Gastroesophageal sphincter (tissue), 4 donors: ENCODE measurements at regions not wholly inside any gene's neighbourhood (a gene's known extent, or its start where the extent isn't known, plus 50 kb on each side); places are given as distances from the start of the nearest gene placed in this dataset.

Experiments
- ATAC-seq: fragments of 150-250 bp; one replicate; pipeline ENCODE4 v1.9.1; 2016; ENCODE audit warnings: mild to moderate bottlenecking, moderate library complexity
- H3K27ac ChIP-seq, 4 donors: fragments of 200-600 bp; sonication (generic) in 3 of 4; 1 replicate in 3 of 4; 2 replicates in 1 of 4; pipeline ENCODE4 v1.5.1; 2016 to 2019
- H3K27me3 ChIP-seq: fragments of 200-600 bp; sonication (generic); one replicate; pipeline ENCODE4 v1.5.1; 2019
- H3K36me3 ChIP-seq, 2 donors: fragments of 200-600 bp; sonication (generic); one replicate each; pipeline ENCODE4 v1.5.1; 2019; ENCODE audit warnings: control low read depth in 1 of 2
- H3K4me1 ChIP-seq, 3 donors: fragments of 200-600 bp; sonication (generic); 1 replicate in 2 of 3; 2 replicates in 1 of 3; pipeline ENCODE4 v1.5.1; 2016 to 2019; ENCODE audit warnings: control low read depth in 2 of 3
- H3K4me3 ChIP-seq, 2 donors: fragments of 200-600 bp; sonication (generic); one replicate each; pipeline ENCODE4 v1.5.1; 2019; ENCODE audit warnings: mild to moderate bottlenecking in 1 of 2, moderate library complexity in 1 of 2
- H3K9me3 ChIP-seq, 3 donors: fragments of 200-600 bp; sonication (generic); one replicate each; pipeline ENCODE4 v1.5.1; 2017 to 2019; ENCODE audit warnings: control low read depth in 2 of 3
- CTCF ChIP-seq, 4 experiments: fragments of 200-600 bp in 2 of 4; fragments of 450-650 bp in 2 of 4; sonication (generic) in 1 of 4; IDR thresholded peaks; one replicate each; pipeline ENCODE4 v1.5.1; 2017 to 2019; ENCODE audit warnings: antibody characterized with exemption in 4 of 4, mild to moderate bottlenecking in 2 of 4, moderate library complexity in 2 of 4
- EP300 ChIP-seq: sonication (generic); formaldehyde crosslinking; IDR thresholded peaks from one replicate; pipeline ENCODE4 v1.6.1; 2017; ENCODE audit warnings: antibody characterized with exemption, mild to moderate bottlenecking
- POLR2A ChIP-seq, 2 donors: fragments of 450-650 bp; IDR thresholded peaks; one replicate each; pipeline ENCODE4 v1.6.1; 2017; ENCODE audit warnings: antibody characterized with exemption in 2 of 2, mild to moderate bottlenecking in 2 of 2, moderate library complexity in 1 of 2
- POLR2AphosphoS5 ChIP-seq: sonication (generic); formaldehyde crosslinking; IDR thresholded peaks from one replicate; pipeline ENCODE4 v1.6.1; 2017; ENCODE audit warnings: antibody characterized with exemption
- WGBS, 2 donors: methylation state at CpG; one replicate each; pipeline ENCODE4 v1.1.5; 2018; ENCODE audit warnings: low coverage in 1 of 2; 5-methylcytosine and 5-hydroxymethylcytosine counted together

- Histone ChIP-seq H3K4me1 (no peaks in the 10 kb centered on the region), H3K27me3 (no peaks in the 10 kb centered on the region), H3K9me3 (peaks cover 0 to 4% (median 0%) of the 10 kb centered on the region in 3 donors), H3K27ac (no peak overlapping the region), H3K4me3 (no peak overlapping the region), H3K36me3 (no peaks in the 10 kb centered on the region)
- ATAC-seq: no peak
- TF ChIP-seq POLR2A (IDR thresholded peaks at IDR 0.05) (no peak), CTCF (IDR thresholded peaks at IDR 0.05) (no peak), POLR2AphosphoS5 (no peak), EP300 (no peak)
Observed at GRCh38 chr3:43218156-43218555, 68.2 kb upstream of the SNRK start.

- H3K4me3 ChIP-seq: no peak overlapping the region
- no peaks in the 10 kb centered on the region for H3K4me1 ChIP-seq
- TF ChIP-seq POLR2A (IDR thresholded peaks at IDR 0.05): no peak
- TF ChIP-seq CTCF (IDR thresholded peaks at IDR 0.05): no peak
- no peak for TF ChIP-seq POLR2AphosphoS5
- TF ChIP-seq EP300: no peak
- H3K27ac ChIP-seq: no peak overlapping the region
- H3K36me3 ChIP-seq: no peaks in the 10 kb centered on the region
- no peak for ATAC-seq
- WGBS, 2 donors: 64 to 89% methylated on average over 3 to 4 of the region's 4 CpGs
- H3K27me3 ChIP-seq: no peaks in the 10 kb centered on the region
- H3K9me3 ChIP-seq: no peaks in the 10 kb centered on the region
Observed at GRCh38 chr3:43217633-43218032, 68.7 kb upstream of the SNRK start.

GRCh38 chr3:43217206-43217605 lies 69.1 kb upstream of the SNRK start:
- 89 to 90% methylated on average over 2 to 3 of the region's 3 CpGs for WGBS, 2 donors
- H3K4me3 ChIP-seq: no peak overlapping the region
- no peaks in the 10 kb centered on the region for H3K36me3 ChIP-seq
- TF ChIP-seq EP300 (no peak), CTCF (IDR thresholded peaks at IDR 0.05) (no peak), POLR2AphosphoS5 (no peak), POLR2A (IDR thresholded peaks at IDR 0.05) (no peak)
- no peaks in the 10 kb centered on the region for H3K9me3 ChIP-seq
- no peak for ATAC-seq
- no peaks in the 10 kb centered on the region for H3K4me1 ChIP-seq
- no peaks in the 10 kb centered on the region for H3K27me3 ChIP-seq
- H3K27ac ChIP-seq: no peak overlapping the region

GRCh38 chr3:43215663-43216275 lies 70.6 kb upstream of the SNRK start:
- H3K36me3 ChIP-seq: no peaks in the 10 kb centered on the region
- H3K27ac ChIP-seq: no peak overlapping the region
- WGBS, 2 donors: 86 to 91% methylated on average over 2 to 3 of the region's 3 CpGs
- H3K4me1 ChIP-seq: no peaks in the 10 kb centered on the region
- H3K9me3 ChIP-seq: no peaks in the 10 kb centered on the region
- TF ChIP-seq EP300: no peak
- TF ChIP-seq POLR2A (IDR thresholded peaks at IDR 0.05): no peak
- TF ChIP-seq CTCF (IDR thresholded peaks at IDR 0.05): no peak
- TF ChIP-seq POLR2AphosphoS5: no peak
- no peak for ATAC-seq
- no peaks in the 10 kb centered on the region for H3K27me3 ChIP-seq
- H3K4me3 ChIP-seq: no peak overlapping the region

- Histone ChIP-seq H3K36me3 (no peaks in the 10 kb centered on the region), H3K27me3 (no peaks in the 10 kb centered on the region), H3K27ac (no peak overlapping the region), H3K9me3 (no peaks in the 10 kb centered on the region), H3K4me1 (peaks cover 0 to 3% (median 0%) of the 10 kb centered on the region in 3 donors), H3K4me3 (no peak overlapping the region)
- no peak for ATAC-seq
- no peak for TF ChIP-seq EP300
- TF ChIP-seq POLR2AphosphoS5: no peak
- no peak for TF ChIP-seq CTCF (IDR thresholded peaks at IDR 0.05)
- no peak for TF ChIP-seq POLR2A (IDR thresholded peaks at IDR 0.05)
- WGBS, 2 donors: 80 to 100% methylated on average over 1 to 2 of the region's 3 CpGs
Observed at GRCh38 chr3:43215138-43215537, 71.2 kb upstream of the SNRK start.
